ENCODE measurements at regions not wholly inside any gene's neighbourhood (a gene's known extent, or its start where the extent isn't known, plus 50 kb on each side); places are given as distances from the start of the nearest gene placed in this dataset.
"Not testable (repeated sequence)": the region's sequence is repeated elsewhere in the genome, so short reads cannot be mapped to it uniquely, and the experiment has no call there.

GRCh38 chr17:64800987-64801386 is 118.3 kb downstream of the LRRC37A3 start:
- H2AFZ ChIP-seq (ENCODE audit: low read depth, low read length); DNase-seq (ENCODE audit: low read depth, low spot score); H3K36me3 ChIP-seq (ENCODE audit: control insufficient read depth in 2 of 2, extremely low read depth in 1 of 2, insufficient read depth in 2 of 2, low read length in 2 of 2); H3K4me1 ChIP-seq (ENCODE audit: control insufficient read depth, extremely low read depth, insufficient read depth, low read length); CTCF ChIA-PET; H3K27me3 ChIP-seq (ENCODE audit: control insufficient read depth in 2 of 2, insufficient read depth in 2 of 2, low read length in 2 of 2); intact Hi-C loops (cut with micrococcal nuclease); H3K9ac ChIP-seq (replicated peaks; ENCODE audit: extremely low read depth, insufficient read depth, low read length); H3K9me3 ChIP-seq (replicated peaks; ENCODE audit: control insufficient read depth, insufficient read depth, low read length); FAIRE-seq; H3K27ac ChIP-seq (ENCODE audit: insufficient read depth, low read depth, low read length); H3K4me2 ChIP-seq (ENCODE audit: insufficient read depth, low read length); H3K9me1 ChIP-seq (replicated peaks; ENCODE audit: control insufficient read depth, extremely low read depth, insufficient read depth, low read length); POLR2A ChIA-PET; H3K4me3 ChIP-seq (replicated peaks in 1 of 3; ENCODE audit: insufficient read depth in 1 of 3, low read depth in 1 of 3, low read length in 3 of 3); BruUV-seq (replicated peaks); H3K79me2 ChIP-seq (ENCODE audit: control insufficient read depth, insufficient read depth, low read length); H4K20me1 ChIP-seq (replicated peaks; ENCODE audit: control insufficient read depth, extremely low read depth, insufficient read depth, low read length); dilution Hi-C loops (cut with MboI; ENCODE audit: extremely low pct_ligation_motif_present, low sequenced_read_pairs): not testable (repeated sequence)

GRCh38 chr17:64800361-64800895 is 118.8 kb downstream of the LRRC37A3 start:
- H3K36me3 ChIP-seq (ENCODE audit: control insufficient read depth in 2 of 2, extremely low read depth in 1 of 2, insufficient read depth in 2 of 2, low read length in 2 of 2); H3K79me2 ChIP-seq (ENCODE audit: control insufficient read depth, insufficient read depth, low read length); CTCF ChIA-PET; H3K9me3 ChIP-seq (replicated peaks; ENCODE audit: control insufficient read depth, insufficient read depth, low read length); H3K27ac ChIP-seq (ENCODE audit: insufficient read depth, low read depth, low read length); POLR2A ChIA-PET; intact Hi-C loops (cut with micrococcal nuclease); FAIRE-seq; H3K27me3 ChIP-seq (ENCODE audit: control insufficient read depth in 2 of 2, insufficient read depth in 2 of 2, low read length in 2 of 2); H3K9me1 ChIP-seq (replicated peaks; ENCODE audit: control insufficient read depth, extremely low read depth, insufficient read depth, low read length); BruUV-seq (replicated peaks); DNase-seq (ENCODE audit: low read depth, low spot score); H3K4me2 ChIP-seq (ENCODE audit: insufficient read depth, low read length); H3K4me1 ChIP-seq (ENCODE audit: control insufficient read depth, extremely low read depth, insufficient read depth, low read length); H3K9ac ChIP-seq (replicated peaks; ENCODE audit: extremely low read depth, insufficient read depth, low read length); H3K4me3 ChIP-seq (replicated peaks in 1 of 3; ENCODE audit: insufficient read depth in 1 of 3, low read depth in 1 of 3, low read length in 3 of 3); dilution Hi-C loops (cut with MboI; ENCODE audit: extremely low pct_ligation_motif_present, low sequenced_read_pairs); H4K20me1 ChIP-seq (replicated peaks; ENCODE audit: control insufficient read depth, extremely low read depth, insufficient read depth, low read length); H2AFZ ChIP-seq (ENCODE audit: low read depth, low read length): not testable (repeated sequence)

- CTCF ChIA-PET; H3K9me1 ChIP-seq (replicated peaks; ENCODE audit: control insufficient read depth, extremely low read depth, insufficient read depth, low read length); H3K27ac ChIP-seq (ENCODE audit: insufficient read depth, low read depth, low read length); DNase-seq (ENCODE audit: low read depth, low spot score); H3K4me2 ChIP-seq (ENCODE audit: insufficient read depth, low read length); H2AFZ ChIP-seq (ENCODE audit: low read depth, low read length); BruUV-seq (replicated peaks); H3K79me2 ChIP-seq (ENCODE audit: control insufficient read depth, insufficient read depth, low read length); H3K36me3 ChIP-seq (ENCODE audit: control insufficient read depth in 2 of 2, extremely low read depth in 1 of 2, insufficient read depth in 2 of 2, low read length in 2 of 2); dilution Hi-C loops (cut with MboI; ENCODE audit: extremely low pct_ligation_motif_present, low sequenced_read_pairs); FAIRE-seq; POLR2A ChIA-PET; H3K27me3 ChIP-seq (ENCODE audit: control insufficient read depth in 2 of 2, insufficient read depth in 2 of 2, low read length in 2 of 2); H3K4me1 ChIP-seq (ENCODE audit: control insufficient read depth, extremely low read depth, insufficient read depth, low read length); H4K20me1 ChIP-seq (replicated peaks; ENCODE audit: control insufficient read depth, extremely low read depth, insufficient read depth, low read length); H3K9ac ChIP-seq (replicated peaks; ENCODE audit: extremely low read depth, insufficient read depth, low read length); H3K4me3 ChIP-seq (replicated peaks in 1 of 3; ENCODE audit: insufficient read depth in 1 of 3, low read depth in 1 of 3, low read length in 3 of 3); H3K9me3 ChIP-seq (replicated peaks; ENCODE audit: control insufficient read depth, insufficient read depth, low read length); intact Hi-C loops (cut with micrococcal nuclease): not testable (repeated sequence)
Observed at GRCh38 chr17:64799543-64800188, 119.6 kb downstream of the LRRC37A3 start.

- H3K79me2 ChIP-seq (ENCODE audit: control insufficient read depth, insufficient read depth, low read length); H2AFZ ChIP-seq (ENCODE audit: low read depth, low read length); H3K9ac ChIP-seq (replicated peaks; ENCODE audit: extremely low read depth, insufficient read depth, low read length); H3K9me3 ChIP-seq (replicated peaks; ENCODE audit: control insufficient read depth, insufficient read depth, low read length); BruUV-seq (replicated peaks); H3K9me1 ChIP-seq (replicated peaks; ENCODE audit: control insufficient read depth, extremely low read depth, insufficient read depth, low read length); H3K4me3 ChIP-seq (replicated peaks in 1 of 3; ENCODE audit: insufficient read depth in 1 of 3, low read depth in 1 of 3, low read length in 3 of 3); H4K20me1 ChIP-seq (replicated peaks; ENCODE audit: control insufficient read depth, extremely low read depth, insufficient read depth, low read length); H3K36me3 ChIP-seq (ENCODE audit: control insufficient read depth in 2 of 2, extremely low read depth in 1 of 2, insufficient read depth in 2 of 2, low read length in 2 of 2); H3K4me2 ChIP-seq (ENCODE audit: insufficient read depth, low read length); CTCF ChIA-PET; H3K4me1 ChIP-seq (ENCODE audit: control insufficient read depth, extremely low read depth, insufficient read depth, low read length); DNase-seq (ENCODE audit: low read depth, low spot score); POLR2A ChIA-PET; H3K27ac ChIP-seq (ENCODE audit: insufficient read depth, low read depth, low read length); intact Hi-C loops (cut with micrococcal nuclease); dilution Hi-C loops (cut with MboI; ENCODE audit: extremely low pct_ligation_motif_present, low sequenced_read_pairs); H3K27me3 ChIP-seq (ENCODE audit: control insufficient read depth in 2 of 2, insufficient read depth in 2 of 2, low read length in 2 of 2): not testable (repeated sequence)
- FAIRE-seq, result peak; percentile 59
Observed at GRCh38 chr17:64798961-64799360, 120.3 kb downstream of the LRRC37A3 start.

Measured in endothelial cell of umbilical vein (primary cell).